H1 (cell line): ENCODE measurements at regions not wholly inside any gene's neighbourhood (a gene's known extent, or its start where the extent isn't known, plus 50 kb on each side); places are given as distances from the start of the nearest gene placed in this dataset.

Experiments used
- CEBPB ChIP-seq: IDR thresholded peaks from 2 replicates; pipeline ENCODE4 v1.6.1; 2012; ENCODE audit warnings: low read depth, low read length
- CHD7 ChIP-seq: fragments of 300-600 bp; sonication (generic); IDR thresholded peaks from 2 replicates; pipeline ENCODE4 v1.7.1; 2012; ENCODE audit warnings: low read length, moderate library complexity, mild to moderate bottlenecking, inconsistent platforms; ENCODE audit not compliant: insufficient replicate concordance
- E2F6 ChIP-seq: IDR thresholded peaks from 2 replicates; pipeline ENCODE4 v1.6.1; 2012; ENCODE audit warnings: inconsistent platforms
- FOSL1 ChIP-seq: IDR thresholded peaks from 2 replicates; pipeline ENCODE4 v1.6.1; 2011; ENCODE audit warnings: mild to moderate bottlenecking, low read depth, low read length, moderate library complexity; ENCODE audit not compliant: insufficient read depth
- GABPA ChIP-seq: IDR thresholded peaks from 2 replicates; pipeline ENCODE4 v1.6.1; 2011; ENCODE audit warnings: mild to moderate bottlenecking, low read length, moderate library complexity, borderline replicate concordance; ENCODE audit not compliant: insufficient read depth
- HDAC6 ChIP-seq: IDR thresholded peaks from one replicate; pipeline ENCODE4 v1.7.1; 2012; ENCODE audit warnings: low read depth, mild to moderate bottlenecking, inconsistent platforms, low read length, moderate library complexity
- MAFK ChIP-seq: IDR thresholded peaks from 2 replicates; pipeline ENCODE4 v1.6.1; 2012; ENCODE audit warnings: low read depth, mild to moderate bottlenecking, improper control_type of control experiment, low read length
- POLR2A ChIP-seq, 2 experiments: IDR thresholded peaks; 1 replicate in 1 of 2; 2 replicates in 1 of 2; pipeline ENCODE4 v1.6.1; 2011; ENCODE audit warnings: low read depth in 2 of 2, low read length in 2 of 2, mild to moderate bottlenecking in 2 of 2; ENCODE audit errors: control extremely low read depth in 1 of 2
- SP2 ChIP-seq: IDR thresholded peaks from 2 replicates; pipeline ENCODE4 v1.6.1; 2012; ENCODE audit warnings: mild to moderate bottlenecking, low read length, inconsistent platforms
- TAF7 ChIP-seq: optimal IDR thresholded peaks from 2 replicates; pipeline ENCODE3; 2011; ENCODE audit warnings: low read depth, mild to moderate bottlenecking, inconsistent platforms, low read length, moderate library complexity, borderline replicate concordance

- no peak for TF ChIP-seq CHD7
- TF ChIP-seq E2F6: no peak
- TF ChIP-seq FOSL1: no peak
- no peak for TF ChIP-seq TAF7
- TF ChIP-seq GABPA: no peak
- TF ChIP-seq SP2: no peak
- no peak for TF ChIP-seq POLR2A (IDR thresholded peaks at IDR 0.05; ENCODE audit: control extremely low read depth in 1 of 2, low read depth in 2 of 2, low read length in 2 of 2)
- no peak for TF ChIP-seq MAFK
- no peak for TF ChIP-seq HDAC6
- no peak for TF ChIP-seq CEBPB
Measured at GRCh38 chr4:89562746-89563145, 255.1 kb upstream of the GPRIN3 start (continued).
